ENCODE measurements at regions not wholly inside any gene's neighbourhood (a gene's known extent, or its start where the extent isn't known, plus 50 kb on each side); places are given as distances from the start of the nearest gene placed in this dataset.
A peak's percentile ranks its signal among the peaks of the same experiment; 100 is the strongest.

DNA sequence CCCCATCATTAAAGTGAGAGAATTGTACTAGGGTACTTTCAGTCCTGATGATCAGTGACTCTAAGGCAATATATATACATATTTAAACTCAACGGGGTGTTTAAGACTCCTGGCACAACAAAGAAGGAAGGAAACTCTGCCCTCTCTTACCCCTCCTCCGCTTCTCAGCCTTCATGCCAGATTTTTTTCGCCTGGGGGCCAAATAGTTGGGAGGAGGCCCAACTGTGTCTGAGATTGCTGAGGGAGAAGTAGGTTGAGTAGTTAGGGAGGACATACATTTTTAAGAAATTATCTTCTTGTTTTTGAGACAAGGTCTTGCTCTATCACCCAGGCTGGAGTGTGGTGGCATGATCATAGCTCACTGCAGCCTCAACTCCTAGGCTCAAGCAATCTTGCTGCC, 127.7 kb upstream of the SHB start:
- TF ChIP-seq, protein P1, sequence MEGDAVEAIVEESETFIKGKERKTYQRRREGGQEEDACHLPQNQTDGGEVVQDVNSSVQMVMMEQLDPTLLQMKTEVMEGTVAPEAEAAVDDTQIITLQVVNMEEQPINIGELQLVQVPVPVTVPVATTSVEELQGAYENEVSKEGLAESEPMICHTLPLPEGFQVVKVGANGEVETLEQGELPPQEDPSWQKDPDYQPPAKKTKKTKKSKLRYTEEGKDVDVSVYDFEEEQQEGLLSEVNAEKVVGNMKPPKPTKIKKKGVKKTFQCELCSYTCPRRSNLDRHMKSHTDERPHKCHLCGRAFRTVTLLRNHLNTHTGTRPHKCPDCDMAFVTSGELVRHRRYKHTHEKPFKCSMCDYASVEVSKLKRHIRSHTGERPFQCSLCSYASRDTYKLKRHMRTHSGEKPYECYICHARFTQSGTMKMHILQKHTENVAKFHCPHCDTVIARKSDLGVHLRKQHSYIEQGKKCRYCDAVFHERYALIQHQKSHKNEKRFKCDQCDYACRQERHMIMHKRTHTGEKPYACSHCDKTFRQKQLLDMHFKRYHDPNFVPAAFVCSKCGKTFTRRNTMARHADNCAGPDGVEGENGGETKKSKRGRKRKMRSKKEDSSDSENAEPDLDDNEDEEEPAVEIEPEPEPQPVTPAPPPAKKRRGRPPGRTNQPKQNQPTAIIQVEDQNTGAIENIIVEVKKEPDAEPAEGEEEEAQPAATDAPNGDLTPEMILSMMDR (IDR thresholded peaks at IDR 0.05), result no peak
- DNase-seq, result no peak
- no peak for ATAC-seq
- intact Hi-C loops (cut with DNase I, micrococcal nuclease), result no loop called here
- no peak overlapping the region for H3K4me3 ChIP-seq
- H3K4me1 ChIP-seq (ENCODE audit: low read depth), result no peaks in the 10 kb centered on the region
- H3K36me3 ChIP-seq (ENCODE audit: low read depth), result no peaks in the 10 kb centered on the region
- no peaks in the 10 kb centered on the region for H3K9me3 ChIP-seq

DNA sequence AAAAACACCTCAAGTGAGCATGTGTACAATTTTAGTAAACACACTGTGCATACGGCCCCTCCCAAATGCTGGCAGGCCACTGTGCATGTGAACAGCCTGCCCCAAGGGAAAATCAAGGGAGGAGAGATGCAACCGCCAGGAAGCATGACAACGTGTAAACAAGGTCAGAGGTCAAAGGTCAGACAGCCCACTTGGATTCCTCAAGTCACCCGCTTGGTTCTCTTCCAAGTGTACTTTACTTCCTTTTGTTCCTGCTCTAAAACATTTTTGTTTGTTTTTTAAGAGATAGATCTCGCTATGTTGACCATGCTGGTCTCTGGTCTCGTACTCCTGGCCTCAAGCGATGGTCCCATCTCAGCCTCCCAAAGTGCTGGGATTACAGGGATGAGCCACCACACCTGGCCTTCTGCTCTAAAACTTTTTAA, 126.7 kb upstream of the SHB start:
- Histone ChIP-seq H3K36me3 (ENCODE audit: low read depth) (no peaks in the 10 kb centered on the region), H3K4me1 (ENCODE audit: low read depth) (no peaks in the 10 kb centered on the region), H3K9me3 (no peaks in the 10 kb centered on the region), H3K4me3 (no peak overlapping the region)
- TF ChIP-seq, protein P1 (IDR thresholded peaks at IDR 0.05), result no peak
- DNase-seq, result peak in 1 of 3 donors; percentile 2
- intact Hi-C loops (cut with DNase I, micrococcal nuclease), result no loop called here
- peak; percentile 14 for ATAC-seq

DNA sequence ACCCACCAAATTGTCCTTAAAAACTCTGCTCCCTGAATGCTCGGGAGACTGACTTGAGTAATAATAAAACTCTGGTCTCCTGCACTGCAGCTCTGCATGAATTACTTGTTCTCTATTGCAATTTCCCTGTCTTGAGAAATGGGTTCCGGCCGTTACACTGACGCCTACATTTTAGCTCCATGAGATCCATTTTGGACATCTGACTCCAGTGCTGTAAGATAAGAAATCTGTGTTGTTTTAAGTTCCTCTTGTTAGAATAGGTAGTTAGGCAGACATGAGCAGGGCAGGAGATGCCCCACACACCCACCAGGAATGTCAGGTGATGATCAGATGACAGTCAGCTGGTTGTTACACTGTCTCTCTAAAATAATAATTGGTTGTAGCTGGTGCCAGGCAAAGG, 125.8 kb upstream of the SHB start:
- DNase-seq (no peak), ATAC-seq (no peak)
- Histone ChIP-seq H3K4me1 (ENCODE audit: low read depth) (no peaks in the 10 kb centered on the region), H3K4me3 (no peak overlapping the region), H3K9me3 (no peaks in the 10 kb centered on the region), H3K36me3 (ENCODE audit: low read depth) (no peaks in the 10 kb centered on the region)
- TF ChIP-seq, protein P1 (IDR thresholded peaks at IDR 0.05), result no peak
- intact Hi-C loops (cut with DNase I, micrococcal nuclease), result no loop called here

GRCh38 chr9:38192731-38193265, 123.8 kb upstream of the SHB start:
- intact Hi-C loops (cut with DNase I, micrococcal nuclease), result no loop called here
- no peaks in the 10 kb centered on the region for H3K9me3 ChIP-seq
- no peaks in the 10 kb centered on the region for H3K36me3 ChIP-seq (ENCODE audit: low read depth)
- no peak overlapping the region for H3K4me3 ChIP-seq
- TF ChIP-seq, protein P1 (IDR thresholded peaks at IDR 0.05), result no peak
- ATAC-seq (no peak), DNase-seq (no peak)
- no peaks in the 10 kb centered on the region for H3K4me1 ChIP-seq (ENCODE audit: low read depth)

DNA sequence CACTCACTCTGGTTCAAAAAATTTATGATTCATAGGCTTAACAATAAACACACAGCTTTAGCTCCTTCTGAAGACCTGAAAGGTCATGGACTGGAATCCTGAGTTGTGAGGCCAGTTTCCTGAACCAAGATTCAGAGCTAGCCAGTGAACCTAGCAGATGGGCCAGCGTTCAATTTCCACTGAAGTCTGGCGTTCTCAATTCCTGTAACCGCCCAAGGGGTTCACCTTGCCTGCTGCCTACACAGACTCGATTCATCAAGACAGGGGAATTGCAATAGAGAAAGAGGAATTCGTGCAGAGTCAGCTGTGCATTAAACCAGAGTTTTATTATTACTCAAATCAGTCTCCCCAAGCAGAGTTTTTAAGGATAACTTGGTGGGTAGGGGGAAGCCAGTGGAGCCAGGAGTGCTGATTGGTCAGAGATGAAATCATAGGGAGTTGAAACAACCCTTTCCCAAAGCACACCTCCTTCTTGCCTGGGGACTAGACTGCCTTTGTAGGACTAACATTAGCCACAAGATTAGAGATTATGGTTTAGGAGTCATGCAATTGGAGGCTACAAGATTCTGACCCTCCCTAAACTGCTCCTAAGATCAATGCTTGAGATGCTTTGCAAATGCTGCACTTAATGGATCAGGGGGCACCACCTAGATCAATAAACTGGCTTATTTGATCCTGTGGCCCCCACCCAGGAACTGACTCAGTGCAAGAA, 117.5 kb upstream of the SHB start:
- no peak for ATAC-seq
- DNase-seq, result no peak
- Histone ChIP-seq H3K4me3 (no peak overlapping the region), H3K9me3 (no peaks in the 10 kb centered on the region), H3K4me1 (ENCODE audit: low read depth) (no peaks in the 10 kb centered on the region), H3K36me3 (ENCODE audit: low read depth) (no peaks in the 10 kb centered on the region)
- TF ChIP-seq, protein P1 (IDR thresholded peaks at IDR 0.05), result no peak
- intact Hi-C loops (cut with DNase I, micrococcal nuclease), result no loop called here

All from mucosa of descending colon (tissue), 3 donors.